ENCODE measurements at regions not wholly inside any gene's neighbourhood (a gene's known extent, or its start where the extent isn't known, plus 50 kb on each side); places are given as distances from the start of the nearest gene placed in this dataset.

DNA sequence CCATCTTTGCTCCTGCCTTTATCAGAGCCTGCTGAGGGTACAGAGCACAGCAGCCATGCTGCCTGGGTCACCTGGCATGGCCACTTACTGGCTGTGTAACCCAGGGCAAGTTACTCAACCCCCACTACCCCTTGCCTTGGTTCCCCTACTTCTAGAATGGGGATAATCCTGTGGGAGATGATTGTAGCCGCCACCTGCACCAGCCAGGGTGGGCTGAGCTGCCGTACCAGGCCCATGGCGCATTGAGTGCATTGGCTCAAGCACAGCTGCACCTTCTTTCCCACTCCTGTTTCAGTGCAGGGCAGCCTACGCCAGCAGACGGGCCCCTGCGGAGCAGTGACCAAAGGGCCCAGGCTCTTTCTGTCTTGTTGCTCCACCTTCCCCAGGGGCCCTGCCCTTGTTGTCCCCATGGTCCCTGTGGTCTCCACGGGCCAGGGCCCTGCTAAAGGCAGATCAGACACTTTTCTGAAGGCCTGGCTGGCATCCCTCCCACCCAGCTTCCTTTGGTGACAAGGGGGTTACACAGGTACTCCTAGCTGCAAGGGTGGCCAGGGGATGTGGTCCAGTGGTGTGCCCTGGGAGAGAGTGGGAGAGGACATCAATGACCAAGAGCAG, 159.4 kb upstream of the MLN start:
- TF ChIP-seq CTCF (IDR thresholded peaks at IDR 0.05; ENCODE audit: low read length) (no peak), EZH2 (IDR thresholded peaks at IDR 0.05; ENCODE audit: borderline replicate concordance, low read length) (no peak)

Data from OCI-LY1 (cell line).